IMR-90 (cell line): ENCODE measurements at regions not wholly inside any gene's neighbourhood (a gene's known extent, or its start where the extent isn't known, plus 50 kb on each side); places are given as distances from the start of the nearest gene placed in this dataset.

Experiments
- ATAC-seq: fragments of 200-7000 bp; cut with Tn5 transposase; 2 replicates; pipeline ENCODE4 v1.9.1; 2020; ENCODE audit warnings: low read depth, mild to moderate bottlenecking, moderate library complexity
- BruUV-seq: library from RNA; stranded (reverse); fragments of 400-500 nt; replicated peaks from 2 replicates; lab custom pipeline; 2021; lab: Mats Ljungman, UMichigan
- CTCF ChIA-PET: fragments of 300-600 bp; formaldehyde crosslinking; extraction: SDS; loops from one replicate; lab custom pipeline; 2021; ENCODE audit warnings: antibody characterized with exemption; lab: Yijun Ruan, JAX
- POLR2A ChIA-PET: fragments of 300-600 bp; sonication (Branson Sonifier 250); formaldehyde crosslinking; loops from one replicate; lab custom pipeline; 2022; ENCODE audit warnings: antibody characterized with exemption; ENCODE audit not compliant: unreplicated experiment; lab: Charles Lee
- DNase-seq: peaks from one replicate; pipeline ENCODE4 v3.0.0; 2013
- H2AFZ ChIP-seq: replicated peaks from 2 replicates; pipeline ENCODE3; 2013; ENCODE audit warnings: low read length, mild to moderate bottlenecking; ENCODE audit not compliant: poor library complexity
- H2AK5ac ChIP-seq: 2 replicates; pipeline ENCODE4 v1.6.1; 2013; ENCODE audit warnings: low read depth, low read length, inconsistent platforms
- H2AK9ac ChIP-seq: replicated peaks from 2 replicates; pipeline ENCODE3; 2013; ENCODE audit warnings: mild to moderate bottlenecking, low read depth, low read length, moderate library complexity; ENCODE audit not compliant: poor library complexity
- H2BK120ac ChIP-seq: 2 replicates; pipeline ENCODE4 v1.6.1; 2013; ENCODE audit warnings: low read depth, low read length, inconsistent platforms
- H2BK15ac ChIP-seq: 3 replicates; pipeline ENCODE4 v1.6.1; 2013; ENCODE audit warnings: low read depth, low read length, inconsistent platforms
- H2BK20ac ChIP-seq: 2 replicates; pipeline ENCODE4 v1.6.1; 2013; ENCODE audit warnings: low read depth, mild to moderate bottlenecking, inconsistent platforms, low read length, moderate library complexity
- H2BK5ac ChIP-seq: 2 replicates; pipeline ENCODE4 v1.6.1; 2013; ENCODE audit warnings: mild to moderate bottlenecking, low read depth, low read length, inconsistent platforms; ENCODE audit not compliant: poor library complexity, severe bottlenecking
- H3K14ac ChIP-seq: replicated peaks from 2 replicates; pipeline ENCODE4 v1.6.1; 2013; ENCODE audit warnings: low read depth, low read length, inconsistent platforms
- H3K18ac ChIP-seq: 2 replicates; pipeline ENCODE4 v1.6.1; 2013; ENCODE audit warnings: low read depth, low read length, control low read depth
- H3K23ac ChIP-seq: 2 replicates; pipeline ENCODE4 v1.6.1; 2013; ENCODE audit warnings: low read depth, low read length, inconsistent platforms
- H3K27ac ChIP-seq: 2 replicates; pipeline ENCODE4 v1.5.1; 2013; ENCODE audit warnings: mild to moderate bottlenecking, control low read depth, low read length; ENCODE audit not compliant: insufficient read depth
- H3K27me3 ChIP-seq: 2 replicates; pipeline ENCODE4 v1.6.1; 2013; ENCODE audit warnings: low read length; ENCODE audit not compliant: control insufficient read depth, insufficient read depth
- H3K36me3 ChIP-seq: 2 replicates; pipeline ENCODE4 v1.6.1; 2013; ENCODE audit warnings: low read length, mixed read lengths; ENCODE audit not compliant: control insufficient read depth, insufficient read depth
- H3K4ac ChIP-seq: 2 replicates; pipeline ENCODE4 v1.6.1; 2013; ENCODE audit warnings: low read depth, low read length, inconsistent platforms
- H3K4me1 ChIP-seq: 2 replicates; pipeline ENCODE4 v1.6.1; 2013; ENCODE audit warnings: low read length, mixed read lengths; ENCODE audit not compliant: control insufficient read depth, insufficient read depth
- H3K4me2 ChIP-seq: 2 replicates; pipeline ENCODE4 v1.6.1; 2013; ENCODE audit warnings: low read depth, mild to moderate bottlenecking, control low read depth, low read length, moderate library complexity
- H3K4me3 ChIP-seq: 2 replicates; pipeline ENCODE4 v1.5.1; 2013; ENCODE audit warnings: low read depth, mild to moderate bottlenecking, control low read depth, low read length, moderate library complexity; ENCODE audit not compliant: insufficient read depth
- H3K56ac ChIP-seq: 2 replicates; pipeline ENCODE4 v1.6.1; 2013; ENCODE audit warnings: low read length, inconsistent platforms; ENCODE audit not compliant: insufficient read depth; ENCODE audit errors: extremely low read depth
- H3K79me1 ChIP-seq, 2 experiments: 2 replicates each; pipeline ENCODE4 v1.6.1; 2013; ENCODE audit warnings: low read length in 2 of 2, inconsistent platforms in 1 of 2, low read depth in 1 of 2
- H3K9ac ChIP-seq: 2 replicates; pipeline ENCODE4 v1.6.1; 2013; ENCODE audit warnings: low read depth, low read length, control low read depth
- H3K9me1 ChIP-seq: 2 replicates; pipeline ENCODE4 v1.6.1; 2013; ENCODE audit warnings: low read length, inconsistent platforms; ENCODE audit not compliant: insufficient read depth
- H3K9me3 ChIP-seq: 2 replicates; pipeline ENCODE4 v1.6.1; 2013; ENCODE audit warnings: low read length; ENCODE audit not compliant: control insufficient read depth, insufficient read depth
- H4K20me1 ChIP-seq: 2 replicates; pipeline ENCODE4 v1.6.1; 2013; ENCODE audit warnings: low read length, inconsistent platforms; ENCODE audit not compliant: insufficient read depth
- H4K5ac ChIP-seq: 2 replicates; pipeline ENCODE4 v1.6.1; 2013; ENCODE audit warnings: mild to moderate bottlenecking, low read depth, low read length, control low read depth
- H4K8ac ChIP-seq, 2 experiments: 2 replicates each; pipeline ENCODE4 v1.6.1; 2013; ENCODE audit warnings: low read depth in 2 of 2, low read length in 2 of 2, control low read depth in 1 of 2, inconsistent platforms in 1 of 2
- H4K91ac ChIP-seq: 2 replicates; pipeline ENCODE4 v1.6.1; 2013; ENCODE audit warnings: low read depth, low read length, inconsistent platforms; ENCODE audit not compliant: insufficient read depth
- CHD1 ChIP-seq: IDR thresholded peaks from 2 replicates; pipeline ENCODE4 v1.6.1; 2012; ENCODE audit warnings: low read depth, low read length, improper control_type of control experiment
- MAFK ChIP-seq: IDR thresholded peaks from 2 replicates; pipeline ENCODE4 v1.6.1; 2012; ENCODE audit warnings: low read depth, low read length, improper control_type of control experiment
- NFE2L2 ChIP-seq: fragments of 150-350 bp; IDR thresholded peaks from 2 replicates; pipeline ENCODE4 v1.6.1; 2016; ENCODE audit warnings: low read depth, mild to moderate bottlenecking, low read length
- POLR2A ChIP-seq: IDR thresholded peaks from 2 replicates; pipeline ENCODE4 v1.6.1; 2012; ENCODE audit warnings: mild to moderate bottlenecking, low read depth, low read length
- RCOR1 ChIP-seq: IDR thresholded peaks from 2 replicates; pipeline ENCODE4 v1.6.1; 2012; ENCODE audit warnings: mild to moderate bottlenecking, low read length, improper control_type of control experiment; ENCODE audit not compliant: insufficient replicate concordance
- RFX5 ChIP-seq: IDR thresholded peaks from 2 replicates; pipeline ENCODE4 v1.8.0; 2012; ENCODE audit warnings: low read depth, mild to moderate bottlenecking, low read length, moderate library complexity
- WGBS, 2 experiments: methylation state at CpG; one replicate each; pipeline versions ENCODE4 v1.1.5 to v1.1.7; 2013; ENCODE audit warnings: missing lambda C conversion rate in 2 of 2; ENCODE audit not compliant: insufficient read length in 1 of 2; ENCODE audit errors: extremely low coverage in 2 of 2; 5-methylcytosine and 5-hydroxymethylcytosine counted together
- dilution Hi-C: fragments of 300-500 bp; cut with HindIII; formaldehyde crosslinking; loops from one replicate; pipeline ENCODE4 v1.14.3; 2018; ENCODE audit warnings: low sequenced_read_pairs; ENCODE audit not compliant: unreplicated experiment
- in situ Hi-C: fragments of 300-500 bp; cut with MboI; formaldehyde crosslinking; loops from 3 replicates; pipeline ENCODE4 v1.14.3; 2019; ENCODE audit warnings: low sequenced_read_pairs, inconsistent platforms, mixed read lengths
- intact Hi-C: fragments of 100-400 bp; cut with micrococcal nuclease; formaldehyde crosslinking; loops from 2 replicates; pipeline ENCODE4 v1.10.0; 2022
- TF ChIP-seq, protein P1 (sequence below): fragments of 150-350 bp; IDR thresholded peaks from 2 replicates; pipeline ENCODE4 v1.6.1; 2017; ENCODE audit warnings: mild to moderate bottlenecking, antibody characterized with exemption, low read length, low read depth

DNA sequence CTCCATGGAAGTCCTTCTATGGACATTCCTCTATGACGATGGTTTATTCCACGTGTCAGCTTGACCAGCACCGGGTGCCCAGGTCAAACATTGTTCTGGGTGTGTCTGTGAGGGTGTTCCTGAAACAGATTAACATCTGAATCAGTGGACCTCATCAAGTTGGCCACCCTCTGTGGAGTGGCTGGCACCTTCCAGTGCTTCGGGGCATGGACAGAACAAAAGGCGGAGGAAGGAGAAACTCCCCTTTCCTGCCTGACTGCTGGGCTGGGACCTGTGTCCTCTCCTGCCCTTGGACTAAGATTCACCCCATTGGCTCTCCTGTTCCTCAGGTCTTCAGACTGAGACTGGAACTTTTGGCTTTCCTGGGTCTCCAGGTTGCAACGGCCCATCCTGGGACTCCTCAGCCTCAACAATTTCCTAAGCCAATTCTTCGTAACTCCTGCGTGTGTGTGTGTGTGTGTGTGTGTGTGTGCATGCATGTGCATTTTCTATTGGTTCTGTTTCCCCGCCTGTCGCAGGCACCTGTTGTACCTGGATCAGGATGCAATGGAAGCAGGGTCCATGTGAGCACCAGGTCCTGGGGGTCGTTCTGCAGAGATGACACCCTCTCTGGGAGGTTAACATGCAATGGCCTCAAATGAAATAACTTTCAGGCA, 357.2 kb upstream of the SALL3 start:
- DNase-seq (no peak), ATAC-seq (no peak)
- H4K20me1 ChIP-seq = no peaks in the 10 kb centered on the region
- no peak overlapping the region for H3K14ac ChIP-seq
- H3K9me1 ChIP-seq = no peaks in the 10 kb centered on the region
- no peak overlapping the region for H4K91ac ChIP-seq
- no peak overlapping the region for H3K56ac ChIP-seq
- H2AK5ac ChIP-seq = no peak overlapping the region
- H3K4me2 ChIP-seq = no peak overlapping the region
- H3K9me3 ChIP-seq = peaks cover 56% of the 10 kb centered on the region
- H3K79me1 ChIP-seq = no peaks in the 10 kb centered on the region
- H3K27ac ChIP-seq = no peak overlapping the region
- ChIA-PET CTCF (no interaction called here), POLR2A (no interaction called here)
- TF ChIP-seq NFE2L2 (no peak), CHD1 (no peak), MAFK (no peak), RFX5 (no peak), RCOR1 (no peak), POLR2A (no peak)
- TF ChIP-seq, protein P1, sequence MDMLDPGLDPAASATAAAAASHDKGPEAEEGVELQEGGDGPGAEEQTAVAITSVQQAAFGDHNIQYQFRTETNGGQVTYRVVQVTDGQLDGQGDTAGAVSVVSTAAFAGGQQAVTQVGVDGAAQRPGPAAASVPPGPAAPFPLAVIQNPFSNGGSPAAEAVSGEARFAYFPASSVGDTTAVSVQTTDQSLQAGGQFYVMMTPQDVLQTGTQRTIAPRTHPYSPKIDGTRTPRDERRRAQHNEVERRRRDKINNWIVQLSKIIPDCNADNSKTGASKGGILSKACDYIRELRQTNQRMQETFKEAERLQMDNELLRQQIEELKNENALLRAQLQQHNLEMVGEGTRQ = no peak
- WGBS, 2 experiments = 60% methylated on average over 1 of the region's 11 CpGs; no CpG with 5 or more reads in 1 of the 2 experiments
- H2AK9ac ChIP-seq = no peak overlapping the region
- H2BK15ac ChIP-seq = no peak overlapping the region
- in situ Hi-C loops (no loop called here), dilution Hi-C loops (no loop called here), intact Hi-C loops (no loop called here)
- no peak overlapping the region for H4K5ac ChIP-seq
- no peak overlapping the region for H2AFZ ChIP-seq
- H3K23ac ChIP-seq = no peak overlapping the region
- H3K4me1 ChIP-seq = no peaks in the 10 kb centered on the region
- no peak overlapping the region for H2BK5ac ChIP-seq
- no TSS peak for BruUV-seq
- H3K27me3 ChIP-seq = no peaks in the 10 kb centered on the region
- H3K36me3 ChIP-seq = no peaks in the 10 kb centered on the region
- no peak overlapping the region for H3K4ac ChIP-seq
- no peak overlapping the region for H3K4me3 ChIP-seq
- no peak overlapping the region for H3K9ac ChIP-seq
- no peak overlapping the region for H4K8ac ChIP-seq
- no peak overlapping the region for H2BK120ac ChIP-seq
- no peak overlapping the region for H3K18ac ChIP-seq
- no peak overlapping the region for H2BK20ac ChIP-seq
